ENCODE measurements at regions not wholly inside any gene's neighbourhood (a gene's known extent, or its start where the extent isn't known, plus 50 kb on each side); places are given as distances from the start of the nearest gene placed in this dataset.

GRCh38 chr18:65380986-65381385 is 369.8 kb upstream of the CDH7 start:
- no peak overlapping the region for H2AFZ ChIP-seq (ENCODE audit: low read length)
- H3K4ac ChIP-seq (ENCODE audit: low read length): no peak overlapping the region
- WGBS, 2 donors (ENCODE audit: extremely low coverage in 2 of 2, insufficient read length in 2 of 2, insufficient replicate concordance in 1 of 2): no CpG with 5 or more reads among the region's 3 CpGs
- H3K18ac ChIP-seq (ENCODE audit: low read length): no peak overlapping the region
- H3K14ac ChIP-seq (ENCODE audit: low read length): no peak overlapping the region
- H3K4me2 ChIP-seq (ENCODE audit: insufficient read depth, low read length, poor library complexity, severe bottlenecking): no peak overlapping the region
- H3K9ac ChIP-seq (ENCODE audit: low read depth, low read length, poor library complexity): no peak overlapping the region
- no peak overlapping the region for H2BK15ac ChIP-seq (ENCODE audit: low read length)
- no peak overlapping the region for H2AK5ac ChIP-seq (ENCODE audit: low read depth, low read length)
- no peak overlapping the region for H2BK120ac ChIP-seq (ENCODE audit: low read depth, low read length)
- H2BK12ac ChIP-seq (ENCODE audit: low read length): no peak overlapping the region
- no peak overlapping the region for H3K23ac ChIP-seq (ENCODE audit: low read depth, low read length, poor library complexity)
- H3K27me3 ChIP-seq (ENCODE audit: control insufficient read depth in 3 of 3, insufficient read depth in 3 of 3, low read depth in 1 of 3, low read length in 3 of 3): no peaks in the 10 kb centered on the region
- no peaks in the 10 kb centered on the region for H3K9me3 ChIP-seq (replicated peaks in 1 of 2; ENCODE audit: control insufficient read depth in 2 of 2, insufficient read depth in 1 of 2, low read depth in 1 of 2, low read length in 2 of 2)
- H3K27ac ChIP-seq (replicated peaks; ENCODE audit: low read length): no peak overlapping the region
- H3K4me3 ChIP-seq (ENCODE audit: low read length in 2 of 2): no peak overlapping the region
- H4K8ac ChIP-seq (ENCODE audit: low read depth, low read length): no peak overlapping the region
- H3K4me1 ChIP-seq (ENCODE audit: control insufficient read depth in 2 of 2, insufficient read depth in 1 of 2, low read depth in 1 of 2, low read length in 2 of 2): no peaks in the 10 kb centered on the region
- no peaks in the 10 kb centered on the region for H3K36me3 ChIP-seq (replicated peaks in 1 of 2; ENCODE audit: control insufficient read depth in 2 of 2, insufficient read depth in 2 of 2, low read length in 2 of 2)
- no peak for DNase-seq (ENCODE audit: low spot score)
- H4K91ac ChIP-seq (ENCODE audit: low read depth, low read length, poor library complexity): no peak overlapping the region
- no peaks in the 10 kb centered on the region for H3K79me1 ChIP-seq (ENCODE audit: low read depth, low read length)
- H2BK5ac ChIP-seq (ENCODE audit: low read length): no peak overlapping the region

- Histone ChIP-seq H3K9ac (ENCODE audit: low read depth, low read length, poor library complexity) (no peak overlapping the region), H3K9me3 (replicated peaks in 1 of 2; ENCODE audit: control insufficient read depth in 2 of 2, insufficient read depth in 1 of 2, low read depth in 1 of 2, low read length in 2 of 2) (no peaks in the 10 kb centered on the region), H3K4ac (ENCODE audit: low read length) (no peak overlapping the region), H3K23ac (ENCODE audit: low read depth, low read length, poor library complexity) (no peak overlapping the region), H2BK15ac (ENCODE audit: low read length) (no peak overlapping the region), H3K14ac (ENCODE audit: low read length) (no peak overlapping the region), H2BK120ac (ENCODE audit: low read depth, low read length) (no peak overlapping the region), H3K27ac (replicated peaks; ENCODE audit: low read length) (no peak overlapping the region), H3K4me2 (ENCODE audit: insufficient read depth, low read length, poor library complexity, severe bottlenecking) (no peak overlapping the region), H4K91ac (ENCODE audit: low read depth, low read length, poor library complexity) (no peak overlapping the region), H3K18ac (ENCODE audit: low read length) (no peak overlapping the region), H3K79me1 (ENCODE audit: low read depth, low read length) (no peaks in the 10 kb centered on the region), H2AK5ac (ENCODE audit: low read depth, low read length) (no peak overlapping the region), H3K4me1 (ENCODE audit: control insufficient read depth in 2 of 2, insufficient read depth in 1 of 2, low read depth in 1 of 2, low read length in 2 of 2) (no peaks in the 10 kb centered on the region), H3K36me3 (replicated peaks in 1 of 2; ENCODE audit: control insufficient read depth in 2 of 2, insufficient read depth in 2 of 2, low read length in 2 of 2) (no peaks in the 10 kb centered on the region), H2BK5ac (ENCODE audit: low read length) (no peak overlapping the region), H4K8ac (ENCODE audit: low read depth, low read length) (no peak overlapping the region), H3K4me3 (ENCODE audit: low read length in 2 of 2) (no peak overlapping the region), H2AFZ (ENCODE audit: low read length) (no peak overlapping the region), H3K27me3 (ENCODE audit: control insufficient read depth in 3 of 3, insufficient read depth in 3 of 3, low read depth in 1 of 3, low read length in 3 of 3) (no peaks in the 10 kb centered on the region), H2BK12ac (ENCODE audit: low read length) (no peak overlapping the region)
- DNase-seq (ENCODE audit: low spot score): no peak
Observed at GRCh38 chr18:65380571-65380970, 370.2 kb upstream of the CDH7 start.

- no peaks in the 10 kb centered on the region for H3K79me1 ChIP-seq (ENCODE audit: low read depth, low read length)
- no peak overlapping the region for H4K8ac ChIP-seq (ENCODE audit: low read depth, low read length)
- WGBS, 2 donors (ENCODE audit: extremely low coverage in 2 of 2, insufficient read length in 2 of 2, insufficient replicate concordance in 1 of 2): no CpG with 5 or more reads among the region's 3 CpGs
- no peak overlapping the region for H4K91ac ChIP-seq (ENCODE audit: low read depth, low read length, poor library complexity)
- H3K23ac ChIP-seq (ENCODE audit: low read depth, low read length, poor library complexity): no peak overlapping the region
- H3K36me3 ChIP-seq (replicated peaks in 1 of 2; ENCODE audit: control insufficient read depth in 2 of 2, insufficient read depth in 2 of 2, low read length in 2 of 2): no peaks in the 10 kb centered on the region
- no peak overlapping the region for H3K4ac ChIP-seq (ENCODE audit: low read length)
- no peak overlapping the region for H3K4me3 ChIP-seq (ENCODE audit: low read length in 2 of 2)
- no peak overlapping the region for H3K9ac ChIP-seq (ENCODE audit: low read depth, low read length, poor library complexity)
- H3K27ac ChIP-seq (replicated peaks; ENCODE audit: low read length): no peak overlapping the region
- no peak overlapping the region for H3K18ac ChIP-seq (ENCODE audit: low read length)
- H3K9me3 ChIP-seq (replicated peaks in 1 of 2; ENCODE audit: control insufficient read depth in 2 of 2, insufficient read depth in 1 of 2, low read depth in 1 of 2, low read length in 2 of 2): no peaks in the 10 kb centered on the region
- peak overlapping the region; percentile 7 for H2AFZ ChIP-seq (ENCODE audit: low read length)
- H3K4me2 ChIP-seq (ENCODE audit: insufficient read depth, low read length, poor library complexity, severe bottlenecking): no peak overlapping the region
- no peak overlapping the region for H2BK15ac ChIP-seq (ENCODE audit: low read length)
- H3K27me3 ChIP-seq (ENCODE audit: control insufficient read depth in 3 of 3, insufficient read depth in 3 of 3, low read depth in 1 of 3, low read length in 3 of 3): no peaks in the 10 kb centered on the region
- H2AK5ac ChIP-seq (ENCODE audit: low read depth, low read length): no peak overlapping the region
- no peak overlapping the region for H2BK12ac ChIP-seq (ENCODE audit: low read length)
- peaks cover 0 to 11% of the 10 kb centered on the region in 2 donors for H3K4me1 ChIP-seq (ENCODE audit: control insufficient read depth in 2 of 2, insufficient read depth in 1 of 2, low read depth in 1 of 2, low read length in 2 of 2)
- no peak overlapping the region for H2BK120ac ChIP-seq (ENCODE audit: low read depth, low read length)
- no peak overlapping the region for H2BK5ac ChIP-seq (ENCODE audit: low read length)
- DNase-seq (ENCODE audit: low spot score): peak; percentile 4
- H3K14ac ChIP-seq (ENCODE audit: low read length): no peak overlapping the region
Observed at GRCh38 chr18:65372904-65373303, 377.9 kb upstream of the CDH7 start.

- Histone ChIP-seq H2AK5ac (ENCODE audit: low read depth, low read length) (no peak overlapping the region), H2AFZ (ENCODE audit: low read length) (peak overlapping the region; percentile 37), H3K18ac (ENCODE audit: low read length) (no peak overlapping the region), H3K9me3 (replicated peaks in 1 of 2; ENCODE audit: control insufficient read depth in 2 of 2, insufficient read depth in 1 of 2, low read depth in 1 of 2, low read length in 2 of 2) (no peaks in the 10 kb centered on the region), H3K14ac (ENCODE audit: low read length) (no peak overlapping the region), H4K91ac (ENCODE audit: low read depth, low read length, poor library complexity) (no peak overlapping the region), H2BK15ac (ENCODE audit: low read length) (no peak overlapping the region), H3K4ac (ENCODE audit: low read length) (no peak overlapping the region), H2BK12ac (ENCODE audit: low read length) (no peak overlapping the region), H3K79me1 (ENCODE audit: low read depth, low read length) (no peaks in the 10 kb centered on the region), H3K36me3 (replicated peaks in 1 of 2; ENCODE audit: control insufficient read depth in 2 of 2, insufficient read depth in 2 of 2, low read length in 2 of 2) (no peaks in the 10 kb centered on the region), H3K4me2 (ENCODE audit: insufficient read depth, low read length, poor library complexity, severe bottlenecking) (no peak overlapping the region), H3K4me3 (ENCODE audit: low read length in 2 of 2) (no peak overlapping the region), H3K27ac (replicated peaks; ENCODE audit: low read length) (no peak overlapping the region), H3K23ac (ENCODE audit: low read depth, low read length, poor library complexity) (no peak overlapping the region), H3K9ac (ENCODE audit: low read depth, low read length, poor library complexity) (no peak overlapping the region), H2BK5ac (ENCODE audit: low read length) (no peak overlapping the region), H3K27me3 (ENCODE audit: control insufficient read depth in 3 of 3, insufficient read depth in 3 of 3, low read depth in 1 of 3, low read length in 3 of 3) (no peaks in the 10 kb centered on the region), H2BK120ac (ENCODE audit: low read depth, low read length) (no peak overlapping the region), H4K8ac (ENCODE audit: low read depth, low read length) (no peak overlapping the region), H3K4me1 (ENCODE audit: control insufficient read depth in 2 of 2, insufficient read depth in 1 of 2, low read depth in 1 of 2, low read length in 2 of 2) (peaks cover 0 to 19% of the 10 kb centered on the region in 2 donors)
- no peak for DNase-seq (ENCODE audit: low spot score)
- WGBS, 2 donors (ENCODE audit: extremely low coverage in 2 of 2, insufficient read length in 2 of 2, insufficient replicate concordance in 1 of 2): no CpG with 5 or more reads among the region's 1 CpG
Observed at GRCh38 chr18:65365245-65365980, 385.4 kb upstream of the CDH7 start.
